KMS-11 (cell line): ENCODE measurements at regions not wholly inside any gene's neighbourhood (a gene's known extent, or its start where the extent isn't known, plus 50 kb on each side); places are given as distances from the start of the nearest gene placed in this dataset.

Experiments used
- H2AFZ ChIP-seq: fragments of 200-600 bp; sonication (generic); 2 replicates; pipeline ENCODE4 v1.6.1; 2016; ENCODE audit warnings: antibody characterized with exemption, mixed run types, low read depth
- H3K27ac ChIP-seq: fragments of 200-600 bp; sonication (generic); 2 replicates; pipeline ENCODE4 v1.6.1; 2016; ENCODE audit warnings: mild to moderate bottlenecking, mixed run types
- H3K27me3 ChIP-seq: fragments of 200-600 bp; sonication (generic); 2 replicates; pipeline ENCODE4 v1.6.1; 2017; ENCODE audit warnings: mild to moderate bottlenecking, low read depth, mixed run types, moderate library complexity; ENCODE audit not compliant: insufficient read depth
- H3K36me3 ChIP-seq: fragments of 200-600 bp; sonication (generic); 2 replicates; pipeline ENCODE4 v1.6.1; 2017; ENCODE audit warnings: mild to moderate bottlenecking, mixed run types; ENCODE audit not compliant: insufficient read depth
- H3K4me1 ChIP-seq: fragments of 200-600 bp; sonication (generic); 2 replicates; pipeline ENCODE4 v1.6.1; 2016; ENCODE audit warnings: mild to moderate bottlenecking, low read depth, mixed run types; ENCODE audit not compliant: poor library complexity, severe bottlenecking
- H3K4me2 ChIP-seq: fragments of 200-600 bp; sonication (generic); 2 replicates; pipeline ENCODE4 v1.7.0; 2016; ENCODE audit warnings: mild to moderate bottlenecking, mixed run types
- H3K4me3 ChIP-seq: fragments of 200-600 bp; sonication (generic); IDR thresholded peaks from 2 replicates; pipeline ENCODE4 v1.6.1; 2017; ENCODE audit warnings: low read depth, low read length, mixed read lengths; ENCODE audit not compliant: insufficient read depth
- H3K79me2 ChIP-seq: fragments of 200-600 bp; sonication (generic); 2 replicates; pipeline ENCODE4 v1.6.1; 2016; ENCODE audit warnings: low read depth, mixed run types; ENCODE audit not compliant: insufficient read depth
- H3K9ac ChIP-seq: fragments of 200-600 bp; sonication (generic); 2 replicates; pipeline ENCODE4 v1.6.1; 2016; ENCODE audit warnings: mild to moderate bottlenecking, mixed run types
- H4K20me1 ChIP-seq: fragments of 200-600 bp; sonication (generic); 2 replicates; pipeline ENCODE4 v1.6.1; 2016; ENCODE audit warnings: mild to moderate bottlenecking, mixed run types; ENCODE audit not compliant: insufficient read depth
- CTCF ChIP-seq: fragments of 200-600 bp; sonication (generic); conservative IDR thresholded peaks from 2 replicates; pipeline ENCODE4 v1.6.1; 2017; ENCODE audit warnings: low read depth, mild to moderate bottlenecking, antibody characterized with exemption, low read length, moderate library complexity, mixed read lengths

GRCh38 chr2:42863320-42863719 is 70.9 kb upstream of the HAAO start:
- Histone ChIP-seq H3K4me1 (no peaks in the 10 kb centered on the region), H3K9ac (no peak overlapping the region), H2AFZ (no peak overlapping the region), H3K4me2 (no peak overlapping the region), H3K79me2 (no peaks in the 10 kb centered on the region), H3K36me3 (no peaks in the 10 kb centered on the region), H4K20me1 (no peaks in the 10 kb centered on the region), H3K27me3 (no peaks in the 10 kb centered on the region), H3K27ac (no peak overlapping the region), H3K4me3 (no peak overlapping the region)
- no peak for TF ChIP-seq CTCF

- Histone ChIP-seq H3K4me2 (no peak overlapping the region), H3K36me3 (no peaks in the 10 kb centered on the region), H4K20me1 (no peaks in the 10 kb centered on the region), H3K27ac (no peak overlapping the region), H3K4me1 (no peaks in the 10 kb centered on the region), H2AFZ (no peak overlapping the region), H3K79me2 (no peaks in the 10 kb centered on the region), H3K4me3 (no peak overlapping the region), H3K27me3 (no peaks in the 10 kb centered on the region), H3K9ac (no peak overlapping the region)
- no peak for TF ChIP-seq CTCF
These were observed 70.3 kb upstream of the HAAO start for GRCh38 chr2:42862669-42863185.

- Histone ChIP-seq H3K27ac (no peak overlapping the region), H3K27me3 (no peaks in the 10 kb centered on the region), H3K4me2 (no peak overlapping the region), H3K79me2 (no peaks in the 10 kb centered on the region), H3K9ac (no peak overlapping the region), H3K36me3 (no peaks in the 10 kb centered on the region), H3K4me1 (no peaks in the 10 kb centered on the region), H3K4me3 (no peak overlapping the region), H2AFZ (no peak overlapping the region), H4K20me1 (no peaks in the 10 kb centered on the region)
- no peak for TF ChIP-seq CTCF
These were observed 68.9 kb upstream of the HAAO start for GRCh38 chr2:42861321-42861720.

GRCh38 chr2:42860319-42861094 is 68.1 kb upstream of the HAAO start:
- no peak overlapping the region for H3K4me3 ChIP-seq
- no peaks in the 10 kb centered on the region for H3K36me3 ChIP-seq
- no peaks in the 10 kb centered on the region for H3K27me3 ChIP-seq
- no peaks in the 10 kb centered on the region for H4K20me1 ChIP-seq
- no peaks in the 10 kb centered on the region for H3K79me2 ChIP-seq
- H2AFZ ChIP-seq = no peak overlapping the region
- H3K27ac ChIP-seq = no peak overlapping the region
- no peak overlapping the region for H3K4me2 ChIP-seq
- no peaks in the 10 kb centered on the region for H3K4me1 ChIP-seq
- TF ChIP-seq CTCF = no peak
- no peak overlapping the region for H3K9ac ChIP-seq
